Brain pericyte (primary cell): ENCODE measurements at regions not wholly inside any gene's neighbourhood (a gene's known extent, or its start where the extent isn't known, plus 50 kb on each side); places are given as distances from the start of the nearest gene placed in this dataset.
"Not testable (repeated sequence)": the region's sequence is repeated elsewhere in the genome, so short reads cannot be mapped to it uniquely, and the experiment has no call there.

Experiments used
- DNase-seq: peaks from one replicate; pipeline ENCODE4 v3.0.0-alpha.2; 2012; ENCODE audit warnings: low read depth, low spot score

- DNase-seq, result no peak
These were observed 853.8 kb downstream of the CDH8 start for GRCh38 chr16:61182391-61182790.

GRCh38 chr16:61181982-61182381, 854.3 kb downstream of the CDH8 start:
- DNase-seq, result no peak

GRCh38 chr16:61179561-61179960, 856.7 kb downstream of the CDH8 start:
- DNase-seq, result no peak

GRCh38 chr16:61165797-61166196, 870.4 kb downstream of the CDH8 start:
- DNase-seq, result no peak

- DNase-seq, result no peak
These were observed 885.9 kb downstream of the CDH8 start for GRCh38 chr16:61150351-61150750.

- no peak for DNase-seq
These were observed 886.5 kb downstream of the CDH8 start for GRCh38 chr16:61149709-61150108.

- no peak for DNase-seq
These were observed 887.3 kb downstream of the CDH8 start for GRCh38 chr16:61148930-61149329.

GRCh38 chr16:61146429-61146828, 889.8 kb downstream of the CDH8 start:
- no peak for DNase-seq

- DNase-seq, result no peak
These were observed 904.8 kb downstream of the CDH8 start for GRCh38 chr16:61131447-61131846.

- no peak for DNase-seq
These were observed 907.5 kb downstream of the CDH8 start for GRCh38 chr16:61128545-61129323.

GRCh38 chr16:61105544-61105943, 930.7 kb downstream of the CDH8 start:
- no peak for DNase-seq

GRCh38 chr16:61098505-61098904, 937.7 kb downstream of the CDH8 start:
- no peak for DNase-seq

GRCh38 chr16:61091300-61091699, 944.9 kb downstream of the CDH8 start:
- not testable (repeated sequence) for DNase-seq

- no peak for DNase-seq
These were observed 952.5 kb downstream of the CDH8 start for GRCh38 chr16:61083711-61084110.

- no peak for DNase-seq
These were observed 961.9 kb downstream of the CDH8 start for GRCh38 chr16:61074324-61074723.

GRCh38 chr16:61057635-61058034, 978.6 kb downstream of the CDH8 start:
- no peak for DNase-seq

GRCh38 chr16:61050547-61050946, 985.7 kb downstream of the CDH8 start:
- DNase-seq, result no peak

GRCh38 chr16:61045931-61046330, 990.3 kb downstream of the CDH8 start:
- no peak for DNase-seq

- no peak for DNase-seq
These were observed 993.5 kb downstream of the CDH8 start for GRCh38 chr16:61042737-61043136.

GRCh38 chr16:61030616-61031015, 1005.6 kb downstream of the CDH8 start:
- no peak for DNase-seq

- no peak for DNase-seq
These were observed 1011.9 kb downstream of the CDH8 start for GRCh38 chr16:61024180-61024900.

GRCh38 chr16:61014869-61015268, 1021.4 kb downstream of the CDH8 start:
- no peak for DNase-seq

- DNase-seq, result no peak
These were observed 1028.5 kb downstream of the CDH8 start for GRCh38 chr16:61007694-61008093.
